Keratinocyte (primary cell): ENCODE measurements at regions not wholly inside any gene's neighbourhood (a gene's known extent, or its start where the extent isn't known, plus 50 kb on each side); places are given as distances from the start of the nearest gene placed in this dataset.

Source experiments
- DNase-seq: peaks from one replicate; pipeline ENCODE4 v3.0.0-alpha.2; 2011; ENCODE audit warnings: low read depth, missing footprints, low spot score
- FAIRE-seq: peaks from 2 replicates; lab custom pipeline; 2011; peaks lifted over from hg19 to GRCh38; lab: Jason Lieb, UNC
- H2AFZ ChIP-seq: 2 replicates; pipeline ENCODE4 v1.6.0; 2012; ENCODE audit warnings: low read length, control low read depth, inconsistent platforms; ENCODE audit not compliant: control insufficient read depth
- H3K27ac ChIP-seq: 2 replicates; pipeline ENCODE4 v1.5.1; 2011; ENCODE audit warnings: low read length; ENCODE audit not compliant: control insufficient read depth, insufficient read depth
- H3K27me3 ChIP-seq: 3 replicates; pipeline ENCODE4 v1.6.0; 2011; ENCODE audit warnings: low read length; ENCODE audit not compliant: control insufficient read depth, insufficient read depth; ENCODE audit errors: extremely low read depth
- H3K36me3 ChIP-seq, 2 experiments: 2 replicates in 1 of 2; 3 replicates in 1 of 2; pipeline ENCODE4 v1.5.1; 2011; ENCODE audit warnings: low read length in 2 of 2, mild to moderate bottlenecking in 1 of 2; ENCODE audit not compliant: control insufficient read depth in 2 of 2, insufficient read depth in 2 of 2; ENCODE audit errors: extremely low read depth in 1 of 2
- H3K4me1 ChIP-seq: 3 replicates; pipeline ENCODE4 v1.5.1; 2011; ENCODE audit warnings: low read length; ENCODE audit not compliant: control insufficient read depth, insufficient read depth; ENCODE audit errors: extremely low read depth
- H3K4me2 ChIP-seq: 3 replicates; pipeline ENCODE4 v1.6.0; 2011; ENCODE audit warnings: low read depth, low read length; ENCODE audit not compliant: control insufficient read depth, insufficient read depth; ENCODE audit errors: extremely low read depth
- H3K4me3 ChIP-seq, 3 experiments: fragments of 200-600 bp in 1 of 3; sonication (generic) in 1 of 3; 2 replicates in 2 of 3; 3 replicates in 1 of 3; pipeline ENCODE4 v1.5.1; 2011 to 2016; ENCODE audit warnings: low read length in 3 of 3, mild to moderate bottlenecking in 3 of 3, control low read depth in 2 of 3, inconsistent platforms in 1 of 3, low read depth in 1 of 3, mixed read lengths in 1 of 3, mixed run types in 1 of 3, moderate library complexity in 1 of 3; ENCODE audit not compliant: control insufficient read depth in 2 of 3, insufficient read depth in 2 of 3; ENCODE audit errors: extremely low read depth in 1 of 3
- H3K79me2 ChIP-seq: 2 replicates; pipeline ENCODE4 v1.6.0; 2012; ENCODE audit warnings: low read length; ENCODE audit not compliant: control insufficient read depth, insufficient read depth
- H3K9ac ChIP-seq: 3 replicates; pipeline ENCODE4 v1.6.0; 2011; ENCODE audit warnings: low read length; ENCODE audit not compliant: control insufficient read depth, insufficient read depth; ENCODE audit errors: extremely low read depth
- H3K9me1 ChIP-seq: 3 replicates; pipeline ENCODE4 v1.6.0; 2011; ENCODE audit warnings: low read length; ENCODE audit not compliant: control insufficient read depth, insufficient read depth; ENCODE audit errors: extremely low read depth
- H3K9me3 ChIP-seq: 2 replicates; pipeline ENCODE4 v1.5.1; 2012; ENCODE audit warnings: low read depth, low read length; ENCODE audit not compliant: control insufficient read depth
- H4K20me1 ChIP-seq: 3 replicates; pipeline ENCODE4 v1.6.0; 2011; ENCODE audit warnings: low read length; ENCODE audit not compliant: control insufficient read depth, insufficient read depth; ENCODE audit errors: extremely low read depth
- CTCF ChIP-seq, 3 experiments: IDR thresholded peaks in 1 of 3; conservative IDR thresholded peaks in 1 of 3; optimal IDR thresholded peaks in 1 of 3; 2 replicates in 2 of 3; 3 replicates in 1 of 3; pipeline versions ENCODE3 to v1.5.1; 2011; ENCODE audit warnings: low read length in 3 of 3, mild to moderate bottlenecking in 3 of 3, moderate library complexity in 2 of 3, control low read depth in 1 of 3, inconsistent platforms in 1 of 3; ENCODE audit not compliant: insufficient read depth in 2 of 3; ENCODE audit errors: extremely low read depth in 1 of 3
- EZH2 ChIP-seq: IDR thresholded peaks from one replicate; pipeline ENCODE4 v1.6.1; 2012; ENCODE audit warnings: inconsistent platforms, mild to moderate bottlenecking, low read length, moderate library complexity
- dilution Hi-C: fragments of 300-500 bp; cut with MboI; formaldehyde crosslinking; loops from one replicate; pipeline ENCODE4 v1.7.0; 2020; ENCODE audit warnings: low sequenced_read_pairs; ENCODE audit not compliant: extremely low pct_ligation_motif_present

- H3K36me3 ChIP-seq = no peaks in the 10 kb centered on the region
- no peak overlapping the region for H3K4me3 ChIP-seq
- no peak overlapping the region for H3K27ac ChIP-seq
- H4K20me1 ChIP-seq = no peaks in the 10 kb centered on the region
- no peaks in the 10 kb centered on the region for H3K4me1 ChIP-seq
- FAIRE-seq = no peak
- no peaks in the 10 kb centered on the region for H3K27me3 ChIP-seq
- TF ChIP-seq CTCF (optimal IDR thresholded peaks at IDR 0.05 in 1 of 3, IDR thresholded peaks at IDR 0.05 in 1 of 3, conservative IDR thresholded peaks at IDR 0.05 in 1 of 3; ENCODE audit: extremely low read depth in 1 of 3, insufficient read depth in 2 of 3, low read length in 3 of 3) (no peak), EZH2 (no peak)
- H3K4me2 ChIP-seq = no peak overlapping the region
- no peak overlapping the region for H3K9ac ChIP-seq
- dilution Hi-C loops = no loop called here
- no peak for DNase-seq
- no peaks in the 10 kb centered on the region for H3K9me1 ChIP-seq
- no peak overlapping the region for H2AFZ ChIP-seq
- no peaks in the 10 kb centered on the region for H3K9me3 ChIP-seq
- no peaks in the 10 kb centered on the region for H3K79me2 ChIP-seq
Measured at GRCh38 chrX:42220083-42220482, 296.7 kb upstream of the CASK start.

DNA sequence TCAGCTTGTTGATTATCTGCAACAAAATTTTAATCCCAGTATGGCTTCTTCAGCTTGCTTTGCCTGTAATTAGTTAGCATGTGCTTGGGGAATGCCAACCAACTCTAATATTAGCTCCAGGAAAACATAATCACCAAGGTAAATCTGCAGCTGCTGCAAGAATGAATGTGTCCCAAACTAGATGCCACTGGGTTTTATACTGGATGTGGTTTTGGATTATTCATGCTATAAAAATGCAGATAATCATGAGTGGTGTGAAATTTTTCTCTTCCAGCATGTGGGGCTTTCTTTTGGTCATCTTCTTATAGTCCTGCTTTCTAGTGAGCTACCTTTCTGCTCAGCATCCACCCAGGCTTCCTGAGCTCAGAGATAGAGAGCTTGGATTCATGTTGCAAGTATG lies 295.9 kb upstream of the CASK start:
- Histone ChIP-seq H4K20me1 (no peaks in the 10 kb centered on the region), H3K27me3 (no peaks in the 10 kb centered on the region), H3K9me3 (no peaks in the 10 kb centered on the region), H3K9ac (no peak overlapping the region), H3K4me2 (no peak overlapping the region), H3K4me3 (no peak overlapping the region), H3K27ac (no peak overlapping the region), H3K9me1 (no peaks in the 10 kb centered on the region), H3K4me1 (no peaks in the 10 kb centered on the region), H3K79me2 (no peaks in the 10 kb centered on the region), H3K36me3 (no peaks in the 10 kb centered on the region), H2AFZ (no peak overlapping the region)
- dilution Hi-C loops = no loop called here
- DNase-seq (no peak), FAIRE-seq (no peak)
- TF ChIP-seq EZH2 = no peak
- TF ChIP-seq CTCF (optimal IDR thresholded peaks at IDR 0.05 in 1 of 3, IDR thresholded peaks at IDR 0.05 in 1 of 3, conservative IDR thresholded peaks at IDR 0.05 in 1 of 3; ENCODE audit: extremely low read depth in 1 of 3, insufficient read depth in 2 of 3, low read length in 3 of 3) = no peak
